Dendritic cell treated with granulocyte-macrophage colony-stimulating factor and Interleukin-4, amounts not matched to agents 40 ng/mL and 50 ng/mL, for 4 days (primary cell): ENCODE measurements at regions not wholly inside any gene's neighbourhood (a gene's known extent, or its start where the extent isn't known, plus 50 kb on each side); places are given as distances from the start of the nearest gene placed in this dataset.

Experiments used
- H3K27ac Mint-ChIP-seq: one replicate; pipeline ENCODE4 v1.8.0; 2022; ENCODE audit warnings: mild to moderate bottlenecking, mixed read lengths
- H3K27me3 Mint-ChIP-seq: one replicate; pipeline ENCODE4 v1.8.0; 2022; ENCODE audit warnings: mild to moderate bottlenecking, mixed read lengths
- H3K36me3 Mint-ChIP-seq: one replicate; pipeline ENCODE4 v1.8.0; 2022; ENCODE audit warnings: low read depth, mixed read lengths
- H3K4me1 Mint-ChIP-seq: one replicate; pipeline ENCODE4 v1.8.0; 2022; ENCODE audit warnings: low read depth, mixed read lengths
- H3K4me3 Mint-ChIP-seq: one replicate; pipeline ENCODE4 v1.8.0; 2022; ENCODE audit warnings: mild to moderate bottlenecking, moderate library complexity, mixed read lengths
- H3K9me3 Mint-ChIP-seq: one replicate; pipeline ENCODE4 v1.8.0; 2022; ENCODE audit warnings: mixed read lengths
- intact Hi-C: fragments of 100-400 bp; cut with micrococcal nuclease; formaldehyde crosslinking; loops from one replicate; pipeline ENCODE4 v1.15.0; 2022

- Mint-ChIP-seq H3K27ac (peak overlapping the region; percentile 17), H3K9me3 (no peaks in the 10 kb centered on the region), H3K27me3 (peaks cover 2% of the 10 kb centered on the region), H3K36me3 (peaks cover 9% of the 10 kb centered on the region), H3K4me1 (peaks cover 49% of the 10 kb centered on the region), H3K4me3 (no peak overlapping the region)
- intact Hi-C loops: loop anchor here (5.0 kb wide), 1 partner anchor 48 kb away; no protein-coding TSS in a partner anchor
Observed at GRCh38 chr10:31754803-31755624, 173.6 kb downstream of the ARHGAP12 start.

- intact Hi-C loops: loop anchor here (5.0 kb wide), 1 partner anchor 46 kb away; no protein-coding TSS in a partner anchor
- Mint-ChIP-seq H3K9me3 (no peaks in the 10 kb centered on the region), H3K36me3 (no peaks in the 10 kb centered on the region), H3K4me3 (no peak overlapping the region), H3K27ac (peak overlapping the region; percentile 46), H3K4me1 (peaks cover 45% of the 10 kb centered on the region), H3K27me3 (peaks cover 2% of the 10 kb centered on the region)
Observed at GRCh38 chr10:31753681-31754080, 174.9 kb downstream of the ARHGAP12 start.

GRCh38 chr10:31752170-31752569 lies 176.5 kb downstream of the ARHGAP12 start:
- Mint-ChIP-seq H3K4me3 (no peak overlapping the region), H3K4me1 (peaks cover 45% of the 10 kb centered on the region), H3K36me3 (no peaks in the 10 kb centered on the region), H3K9me3 (no peaks in the 10 kb centered on the region), H3K27me3 (peaks cover 2% of the 10 kb centered on the region), H3K27ac (peak overlapping the region; percentile 68)
- intact Hi-C loops: loop anchor here (5.0 kb wide), 1 partner anchor 45 kb away; no protein-coding TSS in a partner anchor

- intact Hi-C loops: loop anchor here (1.0 to 5.0 kb wide), 2 partner anchors 9 to 44 kb away; no protein-coding TSS in a partner anchor
- peaks cover 2% of the 10 kb centered on the region for H3K27me3 Mint-ChIP-seq
- H3K4me1 Mint-ChIP-seq: peaks cover 45% of the 10 kb centered on the region
- no peaks in the 10 kb centered on the region for H3K9me3 Mint-ChIP-seq
- H3K4me3 Mint-ChIP-seq: no peak overlapping the region
- no peaks in the 10 kb centered on the region for H3K36me3 Mint-ChIP-seq
- H3K27ac Mint-ChIP-seq: peak overlapping the region; percentile 68
Observed at GRCh38 chr10:31751738-31752080, 176.9 kb downstream of the ARHGAP12 start.

GRCh38 chr10:31751051-31751737 lies 177.4 kb downstream of the ARHGAP12 start:
- Mint-ChIP-seq H3K36me3 (no peaks in the 10 kb centered on the region), H3K4me3 (no peak overlapping the region), H3K4me1 (peaks cover 45% of the 10 kb centered on the region), H3K9me3 (no peaks in the 10 kb centered on the region), H3K27me3 (peaks cover 2% of the 10 kb centered on the region), H3K27ac (peak overlapping the region; percentile 68)
- intact Hi-C loops: loop anchor here (1.0 to 5.0 kb wide), 2 partner anchors 9 to 44 kb away; no protein-coding TSS in a partner anchor

GRCh38 chr10:31749981-31750840 lies 178.4 kb downstream of the ARHGAP12 start:
- peak overlapping the region; percentile 68 for H3K27ac Mint-ChIP-seq
- H3K9me3 Mint-ChIP-seq: no peaks in the 10 kb centered on the region
- peaks cover 2% of the 10 kb centered on the region for H3K27me3 Mint-ChIP-seq
- H3K4me1 Mint-ChIP-seq: peaks cover 45% of the 10 kb centered on the region
- intact Hi-C loops: loop anchor here (5.0 kb wide), 1 partner anchor 43 kb away; no protein-coding TSS in a partner anchor
- no peaks in the 10 kb centered on the region for H3K36me3 Mint-ChIP-seq
- H3K4me3 Mint-ChIP-seq: no peak overlapping the region

GRCh38 chr10:31749301-31749700 lies 179.3 kb downstream of the ARHGAP12 start:
- H3K27me3 Mint-ChIP-seq: peaks cover 2% of the 10 kb centered on the region
- no peaks in the 10 kb centered on the region for H3K36me3 Mint-ChIP-seq
- no peaks in the 10 kb centered on the region for H3K9me3 Mint-ChIP-seq
- peak overlapping the region; percentile 68 for H3K27ac Mint-ChIP-seq
- no peak overlapping the region for H3K4me3 Mint-ChIP-seq
- peaks cover 45% of the 10 kb centered on the region for H3K4me1 Mint-ChIP-seq
- intact Hi-C loops: no loop called here

- H3K4me3 Mint-ChIP-seq: no peak overlapping the region
- peaks cover 11% of the 10 kb centered on the region for H3K4me1 Mint-ChIP-seq
- intact Hi-C loops: no loop called here
- no peak overlapping the region for H3K27ac Mint-ChIP-seq
- H3K36me3 Mint-ChIP-seq: no peaks in the 10 kb centered on the region
- peaks cover 9% of the 10 kb centered on the region for H3K9me3 Mint-ChIP-seq
- peaks cover 2% of the 10 kb centered on the region for H3K27me3 Mint-ChIP-seq
Observed at GRCh38 chr10:31745612-31746376, 182.8 kb downstream of the ARHGAP12 start.

- H3K27me3 Mint-ChIP-seq: no peaks in the 10 kb centered on the region
- H3K9me3 Mint-ChIP-seq: peaks cover 9% of the 10 kb centered on the region
- no peaks in the 10 kb centered on the region for H3K36me3 Mint-ChIP-seq
- H3K4me3 Mint-ChIP-seq: no peak overlapping the region
- no peaks in the 10 kb centered on the region for H3K4me1 Mint-ChIP-seq
- intact Hi-C loops: no loop called here
- no peak overlapping the region for H3K27ac Mint-ChIP-seq
Observed at GRCh38 chr10:31744025-31744424, 184.6 kb downstream of the ARHGAP12 start.

- H3K4me3 Mint-ChIP-seq: no peak overlapping the region
- H3K36me3 Mint-ChIP-seq: no peaks in the 10 kb centered on the region
- no peaks in the 10 kb centered on the region for H3K27me3 Mint-ChIP-seq
- no peak overlapping the region for H3K27ac Mint-ChIP-seq
- intact Hi-C loops: no loop called here
- peaks cover 9% of the 10 kb centered on the region for H3K9me3 Mint-ChIP-seq
- H3K4me1 Mint-ChIP-seq: no peaks in the 10 kb centered on the region
Observed at GRCh38 chr10:31742255-31742654, 186.4 kb downstream of the ARHGAP12 start.

- Mint-ChIP-seq H3K9me3 (peaks cover 9% of the 10 kb centered on the region), H3K4me1 (no peaks in the 10 kb centered on the region), H3K27me3 (no peaks in the 10 kb centered on the region), H3K27ac (no peak overlapping the region), H3K36me3 (no peaks in the 10 kb centered on the region), H3K4me3 (no peak overlapping the region)
- intact Hi-C loops: no loop called here
Observed at GRCh38 chr10:31741473-31741872, 187.2 kb downstream of the ARHGAP12 start.

- Mint-ChIP-seq H3K27me3 (peaks cover 2% of the 10 kb centered on the region), H3K27ac (no peak overlapping the region), H3K4me1 (no peaks in the 10 kb centered on the region), H3K4me3 (no peak overlapping the region), H3K9me3 (peaks cover 9% of the 10 kb centered on the region), H3K36me3 (no peaks in the 10 kb centered on the region)
- intact Hi-C loops: no loop called here
Observed at GRCh38 chr10:31739711-31740110, 188.9 kb downstream of the ARHGAP12 start.

GRCh38 chr10:31739146-31739545 lies 189.5 kb downstream of the ARHGAP12 start:
- Mint-ChIP-seq H3K9me3 (peaks cover 9% of the 10 kb centered on the region), H3K36me3 (no peaks in the 10 kb centered on the region), H3K4me3 (no peak overlapping the region), H3K27ac (no peak overlapping the region), H3K4me1 (no peaks in the 10 kb centered on the region), H3K27me3 (peaks cover 2% of the 10 kb centered on the region)
- intact Hi-C loops: no loop called here
